ENCODE measurements at regions not wholly inside any gene's neighbourhood (a gene's known extent, or its start where the extent isn't known, plus 50 kb on each side); places are given as distances from the start of the nearest gene placed in this dataset.

GRCh38 chr18:72207280-72207679 is 336.9 kb downstream of the CBLN2 start:
- H2AFZ ChIP-seq (ENCODE audit: low read length) = no peak overlapping the region
- no TSS peak for BruUV-seq (replicated peaks)
- no peak overlapping the region for H3K27ac ChIP-seq (ENCODE audit: extremely low read length, insufficient read depth, low read length)
- H3K9ac ChIP-seq (ENCODE audit: insufficient read depth, low read depth, low read length) = no peak overlapping the region
- no peaks in the 10 kb centered on the region for H4K20me1 ChIP-seq (ENCODE audit: insufficient read depth, low read length)
- no peaks in the 10 kb centered on the region for H3K27me3 ChIP-seq (ENCODE audit: control insufficient read depth in 1 of 2, insufficient read depth in 2 of 2, low read length in 2 of 2)
- POLR2A ChIA-PET = no interaction called here
- H3K79me2 ChIP-seq (ENCODE audit: insufficient read depth, low read length) = no peaks in the 10 kb centered on the region
- no peak for TF ChIP-seq MYNN (CRISPR knock-in tag; IDR thresholded peaks at IDR 0.05; ENCODE audit: low read depth)
- no peak for TF ChIP-seq KDM2A (CRISPR knock-in tag; IDR thresholded peaks at IDR 0.05; ENCODE audit: borderline replicate concordance, low read depth)
- TF ChIP-seq ZNF441 (CRISPR knock-in tag; IDR thresholded peaks at IDR 0.05; ENCODE audit: borderline replicate concordance) = no peak
- no peak for TF ChIP-seq LCORL (IDR thresholded peaks at IDR 0.05)
- no peak for TF ChIP-seq LCORL (CRISPR knock-in tag; IDR thresholded peaks at IDR 0.05)
- TF ChIP-seq E2F5 (CRISPR knock-in tag; conservative IDR thresholded peaks at IDR 0.05) = no peak
- no peak for TF ChIP-seq RAD51 (IDR thresholded peaks at IDR 0.05; ENCODE audit: borderline replicate concordance)
- no peak for TF ChIP-seq MLX (CRISPR knock-in tag; IDR thresholded peaks at IDR 0.05)
- no peak for TF ChIP-seq YY1 (IDR thresholded peaks at IDR 0.05; ENCODE audit: insufficient read depth, insufficient replicate concordance, low read depth, low read length)
- no peak for TF ChIP-seq ZNF484 (CRISPR knock-in tag; IDR thresholded peaks at IDR 0.05; ENCODE audit: borderline replicate concordance, low read depth)
- TF ChIP-seq ZNF784 (CRISPR knock-in tag; IDR thresholded peaks at IDR 0.05; ENCODE audit: borderline replicate concordance) = no peak
- TF ChIP-seq ZBTB33 (CRISPR knock-in tag; IDR thresholded peaks at IDR 0.05) = no peak
- TF ChIP-seq LBX2 (CRISPR knock-in tag; IDR thresholded peaks at IDR 0.05; ENCODE audit: borderline replicate concordance) = no peak
- TF ChIP-seq MXI1 (IDR thresholded peaks at IDR 0.05; ENCODE audit: borderline replicate concordance, low read depth, low read length) = no peak
- TF ChIP-seq CHCHD3 (CRISPR knock-in tag; IDR thresholded peaks at IDR 0.05) = no peak
- no peak for TF ChIP-seq RARG (CRISPR knock-in tag; IDR thresholded peaks at IDR 0.05; ENCODE audit: low read depth)
- no peak for TF ChIP-seq POLR2AphosphoS5 (IDR thresholded peaks at IDR 0.05; ENCODE audit: low read depth, low read length)
- no peak for FAIRE-seq
- 60% methylated on average over 6 of the region's 6 CpGs for WGBS (ENCODE audit: low lambda C conversion rate)
- no peak for ATAC-seq
- peaks cover 12% of the 10 kb centered on the region; the same call in 1 of the 2 replicates for H3K9me3 ChIP-seq (ENCODE audit: low read length)
- no peaks in the 10 kb centered on the region for H3K36me3 ChIP-seq (replicated peaks in 1 of 2; ENCODE audit: control insufficient read depth in 1 of 2, insufficient read depth in 2 of 2, low read length in 2 of 2)
- no peaks in the 10 kb centered on the region for H3K4me1 ChIP-seq (ENCODE audit: insufficient read depth, low read length)
- in situ Hi-C loops (cut with HindIII; ENCODE audit: extremely low pct_ligation_motif_present, low pct_unique_long_range_greater_than_20kb) (no loop called here), intact Hi-C loops (cut with micrococcal nuclease; ENCODE audit: unreplicated experiment) (no loop called here)
- no peak for DNase-seq (ENCODE audit: low spot score)
- no peak overlapping the region for H3K4me2 ChIP-seq (ENCODE audit: low read depth, low read length)
- CTCF ChIA-PET (ENCODE audit: low intra/inter-chr PET ratio, low total read pairs) = no interaction called here
- H3K4me3 ChIP-seq (replicated peaks in 1 of 3; ENCODE audit: insufficient read depth in 1 of 3, low read depth in 2 of 3, low read length in 3 of 3) = no peak overlapping the region

Data from HepG2 (cell line).